ENCODE measurements at regions not wholly inside any gene's neighbourhood (a gene's known extent, or its start where the extent isn't known, plus 50 kb on each side); places are given as distances from the start of the nearest gene placed in this dataset.

GRCh38 chr12:108052260-108052659, 76.8 kb upstream of the WSCD2 start:
- no peak for ATAC-seq (ENCODE audit: low FRiP score)
- DNase-seq (ENCODE audit: low spot score), result no peak
- no peak for TF ChIP-seq CTCF (IDR thresholded peaks at IDR 0.05)

GRCh38 chr12:108053512-108053911, 75.6 kb upstream of the WSCD2 start:
- no peak for TF ChIP-seq CTCF (IDR thresholded peaks at IDR 0.05)

GRCh38 chr12:108054496-108054895, 74.6 kb upstream of the WSCD2 start:
- TF ChIP-seq CTCF (IDR thresholded peaks at IDR 0.05), result no peak
- DNase-seq (ENCODE audit: low spot score) (no peak), ATAC-seq (ENCODE audit: low FRiP score) (no peak)

More at GRCh38 chr12:108053512-108053911, 75.6 kb upstream of the WSCD2 start:
- no peak for ATAC-seq (ENCODE audit: low FRiP score)
- no peak for DNase-seq (ENCODE audit: low spot score)

GRCh38 chr12:108055141-108055540, 73.9 kb upstream of the WSCD2 start:
- DNase-seq (ENCODE audit: low spot score), result no peak
- no peak for TF ChIP-seq CTCF (IDR thresholded peaks at IDR 0.05)
- no peak for ATAC-seq (ENCODE audit: low FRiP score)

GRCh38 chr12:108060067-108060466, 69.0 kb upstream of the WSCD2 start:
- no peak for ATAC-seq (ENCODE audit: low FRiP score)
- no peak for DNase-seq (ENCODE audit: low spot score)
- TF ChIP-seq CTCF (IDR thresholded peaks at IDR 0.05), result no peak

GRCh38 chr12:108060903-108061302, 68.2 kb upstream of the WSCD2 start:
- no peak for TF ChIP-seq CTCF (IDR thresholded peaks at IDR 0.05)
- no peak for ATAC-seq (ENCODE audit: low FRiP score)

GRCh38 chr12:108063192-108063591, 65.9 kb upstream of the WSCD2 start:
- DNase-seq (ENCODE audit: low spot score) (no peak), ATAC-seq (ENCODE audit: low FRiP score) (no peak)
- no peak for TF ChIP-seq CTCF (IDR thresholded peaks at IDR 0.05)

More at GRCh38 chr12:108060903-108061302, 68.2 kb upstream of the WSCD2 start:
- no peak for DNase-seq (ENCODE audit: low spot score)
